IPS-11a (cell line): ENCODE measurements at regions not wholly inside any gene's neighbourhood (a gene's known extent, or its start where the extent isn't known, plus 50 kb on each side); places are given as distances from the start of the nearest gene placed in this dataset.

ENCODE experiments used
- H3K4me3 ChIP-seq: one replicate; pipeline ENCODE4 v1.5.1; 2013; ENCODE audit warnings: low read depth, low read length, control low read depth

DNA sequence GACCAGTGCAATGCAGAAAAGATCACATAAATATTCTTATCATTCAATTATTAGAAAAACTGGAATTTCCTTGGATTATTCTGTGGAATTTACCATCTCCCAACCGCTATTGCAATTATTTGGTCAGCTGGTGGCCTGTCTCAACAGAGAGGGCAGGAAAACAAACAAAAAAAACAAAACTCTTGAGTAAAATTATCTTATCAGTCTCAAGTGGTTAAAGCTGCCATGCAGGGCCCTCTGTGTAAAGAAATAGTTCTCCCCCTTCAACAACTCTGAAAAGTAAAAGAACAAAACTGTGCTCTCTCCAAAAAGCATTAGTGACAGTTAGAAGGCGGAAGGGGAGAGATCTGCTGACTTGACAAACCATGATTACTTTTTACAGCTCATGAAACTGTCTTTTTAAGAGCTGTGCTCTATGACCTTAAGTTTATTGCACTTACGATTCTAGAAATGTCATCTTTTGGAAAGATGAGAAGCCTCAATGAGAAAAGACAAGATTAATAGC lies 152.3 kb downstream of the DLEU7 start:
- no peak overlapping the region for H3K4me3 ChIP-seq

DNA sequence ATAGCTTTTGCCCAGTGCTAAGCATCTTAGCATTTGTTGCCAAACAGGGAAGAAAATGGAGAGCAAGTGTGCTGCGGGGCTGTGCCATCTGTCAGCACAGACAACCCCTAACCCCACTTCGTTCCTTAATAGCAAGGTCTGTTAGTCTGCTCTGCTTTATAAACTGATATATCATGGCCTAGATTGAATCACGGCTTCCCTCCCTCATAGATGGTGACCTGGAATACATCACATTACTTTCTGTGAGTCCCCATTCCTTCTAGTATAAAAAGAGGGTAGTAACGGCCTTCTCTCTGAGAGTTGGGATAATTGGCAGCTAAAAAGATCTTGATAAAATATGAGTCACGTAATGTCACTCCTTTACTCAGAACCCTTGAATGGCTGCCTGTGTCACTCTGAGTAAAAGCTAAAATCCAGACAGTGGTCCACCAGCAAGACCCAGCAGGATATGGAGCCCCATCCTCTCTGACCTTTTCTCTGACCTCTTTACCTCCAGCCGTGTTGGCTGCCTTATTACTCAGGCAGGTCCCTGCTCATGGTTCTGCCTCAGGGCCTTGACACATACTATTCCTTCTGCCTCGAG lies 151.7 kb downstream of the DLEU7 start:
- H3K4me3 ChIP-seq = no peak overlapping the region

- no peak overlapping the region for H3K4me3 ChIP-seq
Observed at GRCh38 chr13:50692396-50692915, 151.0 kb downstream of the DLEU7 start.

DNA sequence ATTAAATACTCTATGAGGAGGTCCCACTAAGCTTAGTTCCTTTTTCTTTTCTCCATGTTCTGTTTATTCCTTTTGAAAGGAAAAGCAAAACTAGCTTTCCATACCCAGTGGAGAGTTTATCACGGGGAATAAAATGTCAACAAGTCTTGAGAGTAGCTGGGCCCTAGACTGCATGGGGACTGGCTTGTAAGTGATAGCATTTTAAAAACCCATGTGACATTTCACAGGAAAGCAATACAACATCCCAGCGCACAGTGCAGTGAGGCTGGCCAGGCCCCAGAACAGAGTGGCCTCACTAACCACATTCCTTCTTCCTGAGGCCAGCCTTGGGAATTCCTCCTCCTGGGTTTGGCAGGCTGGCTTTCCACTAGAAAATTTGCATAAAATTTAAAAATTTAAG lies 149.8 kb downstream of the DLEU7 start:
- H3K4me3 ChIP-seq = no peak overlapping the region

GRCh38 chr13:50697746-50698539 lies 145.5 kb downstream of the DLEU7 start:
- no peak overlapping the region for H3K4me3 ChIP-seq

- H3K4me3 ChIP-seq = no peak overlapping the region
Observed at GRCh38 chr13:50699874-50700663, 143.4 kb downstream of the DLEU7 start.

DNA sequence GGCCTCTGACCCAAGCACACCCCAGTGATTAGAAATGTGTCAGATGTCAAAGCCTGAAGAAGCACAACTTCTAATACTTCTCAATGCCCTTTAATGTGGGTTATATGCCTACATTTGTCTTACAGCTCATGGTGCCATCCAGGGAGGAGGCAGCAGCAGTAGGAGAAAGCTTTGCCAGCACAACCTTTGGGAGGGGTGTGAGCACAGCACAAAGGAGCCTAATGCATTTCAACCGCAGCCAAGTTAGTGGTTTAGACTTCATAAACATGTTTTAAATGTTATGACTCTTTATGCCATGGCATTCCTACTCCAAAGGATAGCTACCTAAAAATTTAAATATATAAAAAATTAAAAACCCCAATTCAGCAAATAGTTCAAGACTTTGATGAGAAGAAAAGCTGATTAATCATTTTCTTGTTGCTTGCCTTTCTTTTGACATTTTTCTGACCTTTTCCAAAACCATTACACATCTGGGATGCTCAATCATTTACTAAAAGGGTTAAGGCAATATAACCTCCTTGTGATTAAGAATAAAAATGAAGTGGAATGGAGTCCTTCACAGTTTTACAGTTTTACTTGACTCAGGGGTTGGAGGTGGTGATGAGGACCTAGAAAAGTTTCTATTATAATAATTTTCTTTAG lies 142.7 kb downstream of the DLEU7 start:
- no peak overlapping the region for H3K4me3 ChIP-seq

- no peak overlapping the region for H3K4me3 ChIP-seq
Observed at GRCh38 chr13:50701469-50701868, 142.0 kb downstream of the DLEU7 start.

- no peak overlapping the region for H3K4me3 ChIP-seq
Observed at GRCh38 chr13:50706505-50706904, 137.0 kb downstream of the DLEU7 start.

GRCh38 chr13:50707628-50708027 lies 135.9 kb downstream of the DLEU7 start:
- H3K4me3 ChIP-seq = no peak overlapping the region

DNA sequence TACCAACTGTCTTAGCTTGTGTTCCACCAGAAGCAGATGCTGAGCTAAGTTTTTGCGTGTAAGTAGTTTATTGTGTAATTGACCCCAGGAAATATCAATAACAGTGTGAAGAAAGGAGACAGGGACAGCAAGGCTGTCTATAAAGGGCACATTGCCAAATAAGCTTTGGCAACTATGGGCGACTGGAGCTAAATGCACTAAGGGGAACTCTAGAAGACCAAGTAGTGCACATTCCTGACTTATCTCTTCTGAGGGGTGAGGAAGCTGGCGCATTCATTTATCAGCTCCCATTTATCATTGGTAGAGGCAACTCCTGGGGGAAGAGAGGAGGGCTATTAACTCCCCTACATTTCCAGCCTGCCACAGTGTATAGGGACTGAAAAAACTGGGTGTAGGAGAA lies 135.0 kb downstream of the DLEU7 start:
- H3K4me3 ChIP-seq = no peak overlapping the region

DNA sequence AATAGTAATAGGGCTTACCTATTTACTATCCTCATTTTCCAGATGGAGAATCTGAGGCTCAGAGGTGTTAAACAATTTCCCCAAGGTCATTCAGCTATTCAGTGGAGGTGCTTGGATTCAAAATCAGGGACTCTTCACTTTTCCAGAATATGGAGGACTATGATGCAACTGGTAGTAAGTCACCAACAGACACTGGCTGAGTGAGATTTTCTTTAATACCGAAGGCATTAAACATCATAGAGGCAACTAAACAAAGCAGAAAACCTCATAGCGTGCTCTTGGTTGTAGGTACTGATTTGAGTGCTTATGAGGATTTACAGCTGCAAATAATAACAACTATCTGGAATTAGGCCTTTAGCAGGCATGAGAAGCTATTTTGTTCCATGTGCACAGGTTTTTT lies 134.4 kb downstream of the DLEU7 start:
- H3K4me3 ChIP-seq = no peak overlapping the region

DNA sequence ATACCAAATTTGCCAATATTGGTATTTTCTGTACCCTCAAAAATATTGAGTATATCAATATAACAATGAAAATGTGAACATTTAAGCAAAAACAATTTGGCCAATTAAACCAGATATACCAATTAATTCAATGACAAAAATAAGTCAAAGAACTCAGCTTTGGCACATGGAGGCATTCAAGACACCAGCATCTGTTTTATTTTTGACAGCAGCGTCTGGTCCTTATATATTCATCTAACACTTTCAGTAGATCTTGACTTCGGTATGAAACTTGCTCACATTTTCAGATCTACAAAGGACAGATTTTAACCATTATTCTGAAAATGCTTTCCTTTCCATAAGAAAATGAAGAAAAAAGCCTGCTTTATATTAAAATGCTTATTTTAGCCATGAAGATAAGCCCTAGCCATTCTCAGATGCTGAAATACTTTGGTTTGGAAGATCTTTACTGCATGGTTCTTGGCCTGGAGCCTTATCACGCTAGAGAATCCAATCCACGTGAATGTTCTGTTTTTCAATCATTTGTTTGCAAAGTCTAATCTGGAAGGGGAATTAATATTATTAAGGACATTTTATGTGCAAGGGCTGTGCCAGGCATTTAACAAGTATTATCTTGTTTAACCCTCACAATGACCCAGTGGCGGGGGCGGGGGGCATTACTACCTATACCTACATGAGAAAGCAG lies 132.2 kb downstream of the DLEU7 start:
- no peak overlapping the region for H3K4me3 ChIP-seq

- no peak overlapping the region for H3K4me3 ChIP-seq
Observed at GRCh38 chr13:50711996-50712395, 131.5 kb downstream of the DLEU7 start.

DNA sequence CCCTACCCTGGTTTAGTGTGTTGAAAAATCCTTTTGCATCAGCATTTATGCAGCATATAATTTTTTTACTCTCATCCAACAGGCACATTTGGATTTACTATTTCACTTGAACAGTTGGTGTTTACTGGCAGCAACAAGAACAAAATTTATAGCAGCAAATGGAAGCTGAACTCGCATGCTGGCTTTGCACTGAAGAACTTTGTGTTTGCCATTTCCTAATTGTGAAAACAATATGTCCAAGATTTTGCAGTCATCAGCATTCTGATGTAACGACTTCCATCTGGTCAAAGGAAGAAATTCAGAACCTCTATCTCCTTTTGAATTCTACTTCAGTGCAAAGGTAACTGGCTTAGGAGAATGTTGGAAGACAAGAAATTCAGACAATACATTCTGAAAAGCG lies 131.0 kb downstream of the DLEU7 start:
- no peak overlapping the region for H3K4me3 ChIP-seq

GRCh38 chr13:50712881-50713280 lies 130.6 kb downstream of the DLEU7 start:
- H3K4me3 ChIP-seq = no peak overlapping the region

- H3K4me3 ChIP-seq = no peak overlapping the region
Observed at GRCh38 chr13:50713523-50714248, 129.8 kb downstream of the DLEU7 start.

GRCh38 chr13:50714891-50715290 lies 128.6 kb downstream of the DLEU7 start:
- no peak overlapping the region for H3K4me3 ChIP-seq

- no peak overlapping the region for H3K4me3 ChIP-seq
Observed at GRCh38 chr13:50715402-50716146, 127.9 kb downstream of the DLEU7 start.
